Lung (tissue), 11 donors: ENCODE measurements at regions not wholly inside any gene's neighbourhood (a gene's known extent, or its start where the extent isn't known, plus 50 kb on each side); places are given as distances from the start of the nearest gene placed in this dataset.

Source experiments
- ATAC-seq: fragments of 200-7000 bp; cut with Tn5 transposase; one replicate; pipeline ENCODE4 v1.9.1; 2020; ENCODE audit warnings: moderate number of reproducible peaks; ENCODE audit not compliant: insufficient read depth, low FRiP score
- DNase-seq, 3 donors: peaks; one replicate each; pipeline ENCODE4 v3.0.0-alpha.2; 2013 to 2017
- H3K27ac ChIP-seq, 2 donors: one replicate each; pipeline ENCODE4 v1.5.1; 2013; ENCODE audit warnings: mild to moderate bottlenecking in 2 of 2, moderate library complexity in 2 of 2, control low read depth in 1 of 2, inconsistent platforms in 1 of 2, low read depth in 1 of 2, low read length in 1 of 2
- H3K27me3 ChIP-seq, 3 donors: one replicate each; pipeline ENCODE4 v1.5.1; 2013; ENCODE audit warnings: low read length in 2 of 3; ENCODE audit not compliant: control insufficient read depth in 3 of 3, insufficient read depth in 3 of 3
- H3K36me3 ChIP-seq, 4 donors: one replicate each; pipeline ENCODE4 v1.5.1; 2013; ENCODE audit warnings: low read length in 4 of 4, mild to moderate bottlenecking in 1 of 4, moderate library complexity in 1 of 4; ENCODE audit not compliant: control insufficient read depth in 4 of 4, insufficient read depth in 4 of 4
- H3K4me1 ChIP-seq, 5 donors: one replicate each; pipeline ENCODE4 v1.5.1; 2013; ENCODE audit warnings: low read length in 5 of 5, mild to moderate bottlenecking in 2 of 5, moderate library complexity in 1 of 5; ENCODE audit not compliant: control insufficient read depth in 5 of 5, insufficient read depth in 5 of 5
- H3K4me3 ChIP-seq: one replicate; pipeline ENCODE4 v1.5.1; 2013; ENCODE audit warnings: mild to moderate bottlenecking, control low read depth, moderate library complexity
- H3K9ac ChIP-seq, 2 donors: one replicate each; pipeline ENCODE4 v1.5.1; 2013; ENCODE audit warnings: low read length in 2 of 2, control low read depth in 1 of 2; ENCODE audit not compliant: insufficient read depth in 1 of 2
- H3K9me3 ChIP-seq, 4 donors: one replicate each; pipeline ENCODE4 v1.5.1; 2013; ENCODE audit warnings: low read length in 3 of 4, mild to moderate bottlenecking in 1 of 4, moderate library complexity in 1 of 4; ENCODE audit not compliant: control insufficient read depth in 4 of 4, insufficient read depth in 3 of 4
- WGBS, 2 donors: extraction: QIAGEN DNeasy Blood & Tissue Kit; methylation state at CpG; one replicate each; pipeline ENCODE4 v1.1.7; 2013; 5-methylcytosine and 5-hydroxymethylcytosine counted together
- TF ChIP-seq, protein P1 (sequence below): IDR thresholded peaks from 2 replicates; pipeline ENCODE4 v1.5.1; 2012; ENCODE audit warnings: mild to moderate bottlenecking; ENCODE audit errors: control extremely low read depth, extremely low read depth
- donor health status: control.
- donor health status: control.
- donor health status: Bipolar disorder and iron deficiency.
- donor health status: healthy.
- donor health status: DM: yes; HTN: yes; CAD: no.

DNA sequence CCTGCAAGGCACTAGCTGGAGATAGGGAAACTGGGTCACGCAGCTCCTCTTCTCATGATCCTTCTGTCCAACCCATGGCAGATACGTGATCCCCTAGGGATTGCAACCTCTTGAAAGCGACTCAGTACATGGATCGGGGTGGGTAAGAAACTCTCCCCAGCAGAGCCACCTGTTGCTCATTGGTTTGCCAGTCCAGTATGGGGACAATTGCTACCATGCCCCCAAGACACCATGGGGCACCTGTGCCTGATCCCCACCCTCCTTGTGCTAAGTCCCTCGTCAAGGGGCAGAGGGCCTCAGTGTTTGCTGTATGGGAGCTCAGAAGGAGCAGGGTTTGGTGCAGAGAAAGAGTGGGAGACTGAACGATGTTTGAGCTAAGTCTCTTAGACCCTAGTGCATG is 500.9 kb downstream of the ENC1 start:
- Histone ChIP-seq H3K9me3 (no peaks in the 10 kb centered on the region), H3K4me1 (peaks cover 0 to 9% (median 0%) of the 10 kb centered on the region in 5 donors), H3K27ac (no peak overlapping the region), H3K9ac (no peak overlapping the region), H3K36me3 (no peaks in the 10 kb centered on the region), H3K27me3 (no peaks in the 10 kb centered on the region), H3K4me3 (no peak overlapping the region)
- ATAC-seq = no peak
- TF ChIP-seq, protein P1, sequence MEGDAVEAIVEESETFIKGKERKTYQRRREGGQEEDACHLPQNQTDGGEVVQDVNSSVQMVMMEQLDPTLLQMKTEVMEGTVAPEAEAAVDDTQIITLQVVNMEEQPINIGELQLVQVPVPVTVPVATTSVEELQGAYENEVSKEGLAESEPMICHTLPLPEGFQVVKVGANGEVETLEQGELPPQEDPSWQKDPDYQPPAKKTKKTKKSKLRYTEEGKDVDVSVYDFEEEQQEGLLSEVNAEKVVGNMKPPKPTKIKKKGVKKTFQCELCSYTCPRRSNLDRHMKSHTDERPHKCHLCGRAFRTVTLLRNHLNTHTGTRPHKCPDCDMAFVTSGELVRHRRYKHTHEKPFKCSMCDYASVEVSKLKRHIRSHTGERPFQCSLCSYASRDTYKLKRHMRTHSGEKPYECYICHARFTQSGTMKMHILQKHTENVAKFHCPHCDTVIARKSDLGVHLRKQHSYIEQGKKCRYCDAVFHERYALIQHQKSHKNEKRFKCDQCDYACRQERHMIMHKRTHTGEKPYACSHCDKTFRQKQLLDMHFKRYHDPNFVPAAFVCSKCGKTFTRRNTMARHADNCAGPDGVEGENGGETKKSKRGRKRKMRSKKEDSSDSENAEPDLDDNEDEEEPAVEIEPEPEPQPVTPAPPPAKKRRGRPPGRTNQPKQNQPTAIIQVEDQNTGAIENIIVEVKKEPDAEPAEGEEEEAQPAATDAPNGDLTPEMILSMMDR = no peak
- no peak for DNase-seq
- 95 to 96% methylated on average over 6 of the region's 6 CpGs for WGBS, 2 donors

DNA sequence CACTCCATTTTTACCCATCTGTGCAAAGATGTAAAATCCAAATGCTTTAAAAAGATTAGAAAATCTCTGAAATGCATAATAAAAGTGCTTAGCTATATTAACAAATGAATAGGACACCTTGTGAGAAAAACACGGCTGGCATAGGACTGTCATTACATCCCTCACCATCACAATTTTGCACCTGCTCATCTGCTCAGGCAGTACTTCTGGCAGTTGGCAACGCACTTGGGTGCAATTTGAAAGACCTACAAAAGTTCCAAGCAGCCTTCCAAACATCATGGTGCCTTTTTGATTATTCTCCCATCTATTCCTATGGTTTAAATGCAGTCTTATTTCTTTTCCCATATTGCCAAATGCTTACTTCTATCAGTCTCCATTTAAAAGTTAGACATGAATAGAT is 501.8 kb downstream of the ENC1 start:
- H3K9me3 ChIP-seq = no peaks in the 10 kb centered on the region
- TF ChIP-seq, protein P1 = no peak
- WGBS, 2 donors = 88 to 89% methylated on average over 2 of the region's 2 CpGs
- no peaks in the 10 kb centered on the region for H3K36me3 ChIP-seq
- no peak overlapping the region for H3K27ac ChIP-seq
- H3K4me1 ChIP-seq = peaks cover 0 to 6% (median 0%) of the 10 kb centered on the region in 5 donors
- ATAC-seq = no peak
- DNase-seq = no peak
- H3K4me3 ChIP-seq = no peak overlapping the region
- no peaks in the 10 kb centered on the region for H3K27me3 ChIP-seq
- no peak overlapping the region for H3K9ac ChIP-seq

DNA sequence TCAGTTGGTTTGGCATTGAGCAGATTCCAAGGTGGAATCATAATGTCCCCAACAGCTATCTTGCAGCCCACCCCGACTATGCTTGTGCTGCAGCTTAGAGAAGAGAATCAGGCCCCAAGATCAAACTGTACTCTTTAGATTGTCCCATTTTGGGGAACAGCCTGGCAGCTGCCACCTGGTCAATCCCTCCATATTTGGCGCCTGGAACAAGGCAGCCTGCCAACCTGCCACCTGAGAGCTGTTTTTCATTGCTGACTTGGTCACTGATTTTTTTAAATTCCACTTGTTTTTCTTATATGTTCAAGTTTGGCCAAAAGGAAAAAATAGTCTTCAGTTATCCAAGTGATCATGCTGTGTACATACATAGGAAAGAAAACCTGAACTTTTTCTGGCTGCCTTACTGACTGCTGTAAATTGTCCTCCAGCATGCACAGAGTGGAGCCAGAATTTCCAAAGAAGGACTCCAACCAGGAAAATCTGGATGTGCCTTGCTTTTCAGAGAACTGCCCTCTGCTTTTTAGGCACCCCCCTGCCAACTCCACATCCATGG is 504.2 kb downstream of the ENC1 start:
- ATAC-seq (no peak), DNase-seq (no peak)
- Histone ChIP-seq H3K9ac (no peak overlapping the region), H3K36me3 (no peaks in the 10 kb centered on the region), H3K4me3 (no peak overlapping the region), H3K27me3 (no peaks in the 10 kb centered on the region), H3K9me3 (peaks cover 0 to 2% (median 0%) of the 10 kb centered on the region in 4 donors), H3K4me1 (peaks cover 0 to 4% (median 0%) of the 10 kb centered on the region in 5 donors), H3K27ac (no peak overlapping the region)
- 82 to 86% methylated on average over 2 of the region's 2 CpGs for WGBS, 2 donors
- TF ChIP-seq, protein P1 = no peak

DNA sequence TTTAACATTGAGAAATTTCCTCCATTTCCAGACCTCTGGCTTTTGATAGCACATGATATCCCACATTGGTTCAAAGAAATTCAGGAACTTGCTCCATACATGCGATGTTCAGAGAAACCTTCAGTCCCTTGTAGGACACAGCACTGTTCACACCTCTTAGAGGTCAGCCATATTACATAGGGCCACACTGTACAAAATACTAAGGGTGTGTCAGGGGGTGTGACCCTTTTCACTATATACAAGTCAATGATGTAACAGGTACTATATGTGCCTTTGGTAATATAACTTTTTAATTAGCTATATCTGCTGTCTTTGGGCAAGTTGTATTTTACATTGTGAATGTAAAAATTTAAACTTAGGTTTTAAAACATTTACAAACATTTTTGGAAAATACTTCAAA is 505.5 kb downstream of the ENC1 start:
- TF ChIP-seq, protein P1 = no peak
- ATAC-seq (no peak), DNase-seq (no peak)
- Histone ChIP-seq H3K27me3 (no peaks in the 10 kb centered on the region), H3K9ac (no peak overlapping the region), H3K9me3 (peaks cover 0 to 2% (median 0%) of the 10 kb centered on the region in 4 donors), H3K4me3 (no peak overlapping the region), H3K27ac (no peak overlapping the region), H3K4me1 (peaks cover 0 to 4% (median 0%) of the 10 kb centered on the region in 5 donors), H3K36me3 (no peaks in the 10 kb centered on the region)
- 94 to 97% methylated on average over 1 of the region's 1 CpG for WGBS, 2 donors
